ENCODE measurements at regions not wholly inside any gene's neighbourhood (a gene's known extent, or its start where the extent isn't known, plus 50 kb on each side); places are given as distances from the start of the nearest gene placed in this dataset.

- H3K27ac ChIP-seq: no peak overlapping the region
- H3K36me3 ChIP-seq: no peaks in the 10 kb centered on the region
- H3K27me3 ChIP-seq (ENCODE audit: insufficient read depth, low read depth, severe bottlenecking): no peaks in the 10 kb centered on the region
- DNase-seq: peak; percentile 71
- H3K9me3 ChIP-seq (ENCODE audit: severe bottlenecking): no peaks in the 10 kb centered on the region
- no peak overlapping the region for H3K4me3 ChIP-seq (ENCODE audit: low read depth, low read length)
- no peak for TF ChIP-seq CTCF (IDR thresholded peaks at IDR 0.05; ENCODE audit: low read depth, low read length)
These were observed 331.6 kb downstream of the KCNS3 start for GRCh38 chr2:18209934-18210639.

GRCh38 chr2:18208956-18209355 is 330.5 kb downstream of the KCNS3 start:
- H3K27me3 ChIP-seq (ENCODE audit: insufficient read depth, low read depth, severe bottlenecking): no peaks in the 10 kb centered on the region
- DNase-seq: peak; percentile 65
- H3K4me3 ChIP-seq (ENCODE audit: low read depth, low read length): no peak overlapping the region
- TF ChIP-seq CTCF (IDR thresholded peaks at IDR 0.05; ENCODE audit: low read depth, low read length): no peak
- H3K36me3 ChIP-seq: no peaks in the 10 kb centered on the region
- H3K27ac ChIP-seq: no peak overlapping the region
- H3K9me3 ChIP-seq (ENCODE audit: severe bottlenecking): no peaks in the 10 kb centered on the region

- H3K4me3 ChIP-seq (ENCODE audit: low read depth, low read length): no peak overlapping the region
These were observed 322.3 kb downstream of the KCNS3 start for GRCh38 chr2:18200771-18201170.

GRCh38 chr2:18198677-18199076 is 320.2 kb downstream of the KCNS3 start:
- no peak for DNase-seq
- Histone ChIP-seq H3K4me3 (ENCODE audit: low read depth, low read length) (no peak overlapping the region), H3K9me3 (ENCODE audit: severe bottlenecking) (no peaks in the 10 kb centered on the region), H3K36me3 (no peaks in the 10 kb centered on the region), H3K27ac (no peak overlapping the region), H3K27me3 (ENCODE audit: insufficient read depth, low read depth, severe bottlenecking) (no peaks in the 10 kb centered on the region)
- TF ChIP-seq CTCF (IDR thresholded peaks at IDR 0.05; ENCODE audit: low read depth, low read length): no peak

More at GRCh38 chr2:18200771-18201170, 322.3 kb downstream of the KCNS3 start:
- no peaks in the 10 kb centered on the region for H3K36me3 ChIP-seq
- H3K9me3 ChIP-seq (ENCODE audit: severe bottlenecking): no peaks in the 10 kb centered on the region
- TF ChIP-seq CTCF (IDR thresholded peaks at IDR 0.05; ENCODE audit: low read depth, low read length): no peak
- no peak overlapping the region for H3K27ac ChIP-seq
- H3K27me3 ChIP-seq (ENCODE audit: insufficient read depth, low read depth, severe bottlenecking): no peaks in the 10 kb centered on the region
- DNase-seq: no peak

GRCh38 chr2:18194161-18194560 is 315.7 kb downstream of the KCNS3 start:
- Histone ChIP-seq H3K36me3 (no peaks in the 10 kb centered on the region), H3K27ac (no peak overlapping the region), H3K9me3 (ENCODE audit: severe bottlenecking) (no peaks in the 10 kb centered on the region), H3K4me3 (ENCODE audit: low read depth, low read length) (no peak overlapping the region), H3K27me3 (ENCODE audit: insufficient read depth, low read depth, severe bottlenecking) (no peaks in the 10 kb centered on the region)
- TF ChIP-seq CTCF (IDR thresholded peaks at IDR 0.05; ENCODE audit: low read depth, low read length): no peak
- DNase-seq: no peak

Measured in WERI-Rb-1 (cell line).